Stimulated activated CD8-positive, alpha-beta memory T cell treated with anti-CD3 and anti-CD28 coated beads, Interleukin-15, amount 100 ng/mL, for 1 hour (primary cell): ENCODE measurements at regions not wholly inside any gene's neighbourhood (a gene's known extent, or its start where the extent isn't known, plus 50 kb on each side); places are given as distances from the start of the nearest gene placed in this dataset.

Experiments
- DNase-seq: peaks from one replicate; pipeline ENCODE4 v3.0.0-alpha.2; 2020; ENCODE audit warnings: low read depth

DNA sequence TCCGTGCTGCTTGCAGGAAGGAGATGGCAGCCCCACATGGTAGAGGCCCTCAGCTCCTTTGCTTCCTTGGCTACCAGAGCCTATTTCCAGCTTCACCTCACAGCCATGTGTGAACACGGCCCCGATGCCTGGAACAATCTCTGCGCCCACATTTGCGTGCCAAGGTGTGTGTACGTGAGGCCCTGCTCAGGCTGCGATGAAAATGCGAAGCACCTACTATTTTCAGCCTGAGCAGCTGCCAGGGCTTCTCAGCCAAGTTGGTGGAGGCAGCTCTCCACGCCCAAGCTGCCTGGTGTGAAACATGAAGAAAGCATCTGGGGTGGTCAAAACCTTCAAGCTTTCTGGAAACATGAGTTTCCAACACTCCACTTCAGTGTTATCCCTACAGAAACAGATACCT lies 177.8 kb upstream of the EGLN3 start:
- DNase-seq: no peak

DNA sequence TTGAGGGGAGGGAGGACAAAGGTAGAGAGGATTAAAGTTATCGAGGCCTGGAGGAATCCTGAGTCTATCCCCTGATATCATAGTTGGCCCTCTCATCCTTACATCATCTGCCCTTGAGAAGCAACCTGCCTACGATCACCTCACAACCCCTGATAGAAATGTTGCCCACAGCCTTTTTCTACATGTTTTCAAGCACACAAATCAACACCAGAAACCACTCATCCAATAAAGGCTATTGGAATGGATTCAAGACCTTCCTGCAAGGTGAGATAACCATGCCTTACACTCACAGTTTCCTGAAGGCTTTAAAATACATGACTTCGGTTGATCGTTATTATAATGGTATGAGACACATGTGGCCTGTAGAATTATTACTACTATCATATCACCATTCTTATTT lies 175.7 kb upstream of the EGLN3 start:
- no peak for DNase-seq

DNA sequence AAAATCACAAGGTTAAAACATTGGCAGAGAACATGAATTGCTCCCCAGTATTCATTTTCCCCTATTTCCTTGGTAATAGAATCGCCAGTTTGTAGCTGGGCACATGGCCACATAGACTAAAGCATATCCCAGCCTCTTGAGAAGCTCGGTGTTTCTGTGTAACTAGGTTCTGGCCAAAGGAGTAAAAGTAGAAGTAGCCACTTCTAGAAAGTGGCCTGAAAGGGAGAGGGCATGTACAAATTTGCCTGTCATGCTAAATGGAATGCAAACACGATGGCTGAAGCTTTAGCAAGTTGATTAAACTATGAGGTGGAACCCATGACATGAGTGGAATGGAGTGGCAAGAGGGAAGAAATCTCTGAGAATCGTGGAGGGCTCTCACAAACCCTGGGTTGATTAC lies 173.7 kb upstream of the EGLN3 start:
- DNase-seq: no peak

DNA sequence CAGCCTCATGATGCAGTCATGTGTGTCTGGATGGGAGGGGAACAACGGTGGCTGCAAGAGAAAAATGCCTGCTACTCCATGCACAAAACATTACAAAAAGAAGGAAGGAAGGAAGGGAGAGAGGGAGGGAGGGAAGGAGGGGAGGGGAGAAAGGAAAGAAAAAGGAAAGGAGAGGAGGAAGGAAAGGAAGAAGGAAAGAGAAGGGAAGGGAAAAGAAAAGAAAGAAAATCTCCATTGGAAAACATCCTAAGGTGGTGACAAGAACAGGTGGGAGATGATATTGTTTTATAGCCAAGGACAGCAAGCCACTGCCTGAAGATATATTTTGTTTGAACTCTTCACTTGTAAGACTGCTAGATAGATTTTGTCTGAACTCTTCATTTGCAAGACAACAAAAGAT lies 171.8 kb upstream of the EGLN3 start:
- DNase-seq: no peak

DNA sequence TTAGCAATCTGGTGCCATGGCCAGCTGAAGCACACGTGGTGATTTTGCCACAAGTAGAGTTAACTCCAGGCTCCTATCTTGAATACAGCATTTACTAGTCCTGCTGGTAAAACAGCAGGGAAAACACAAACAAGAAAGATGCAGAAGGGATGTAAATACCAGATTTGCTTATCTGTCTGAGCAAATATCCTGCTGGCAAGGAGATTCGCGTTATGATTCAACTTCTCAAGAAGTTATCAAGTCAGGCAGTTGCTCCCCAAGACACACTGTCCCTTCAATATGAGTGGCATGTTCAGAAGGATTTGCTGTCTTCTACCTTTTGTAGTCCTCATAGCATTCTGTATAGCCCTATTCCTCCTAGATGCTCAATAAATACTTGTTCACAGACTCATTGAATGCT lies 171.2 kb upstream of the EGLN3 start:
- DNase-seq: no peak

DNA sequence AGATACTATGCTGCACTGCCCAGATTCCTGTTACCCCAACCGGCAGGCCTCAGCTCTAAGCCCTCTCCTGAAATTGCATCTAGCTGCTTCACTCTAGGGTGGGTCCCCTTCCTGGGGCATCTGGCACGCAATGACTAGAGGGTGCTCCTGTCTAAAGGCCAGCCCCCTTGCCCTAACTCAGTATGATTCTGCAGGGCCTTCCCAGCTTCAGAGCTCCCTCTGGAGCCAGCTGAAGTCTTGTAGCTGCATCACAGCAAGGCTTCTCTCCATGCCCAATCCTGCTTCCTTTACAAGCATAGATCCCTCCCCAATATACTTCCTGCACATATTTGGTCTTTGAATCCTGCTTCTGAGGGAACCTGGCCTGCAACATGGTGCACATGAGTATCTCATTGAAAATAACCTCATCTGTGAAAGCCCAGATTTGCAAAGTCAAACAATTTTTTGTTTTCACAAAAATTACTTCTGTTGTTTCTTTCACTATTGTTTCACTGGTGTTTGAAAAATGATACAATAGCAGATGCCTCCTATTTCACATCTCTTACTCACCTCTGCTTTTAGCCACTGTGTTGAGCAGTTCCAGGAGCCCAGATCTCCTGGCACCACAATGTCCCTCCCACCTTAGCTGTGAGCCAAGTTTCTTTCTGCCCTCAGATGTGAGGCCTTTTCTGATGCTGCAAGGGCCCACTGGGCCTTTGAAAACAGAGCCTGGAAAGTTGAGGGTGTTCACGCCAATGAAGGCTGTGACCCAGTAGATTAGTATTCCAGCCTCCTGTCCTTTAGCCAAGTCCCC lies 169.5 kb upstream of the EGLN3 start:
- no peak for DNase-seq

DNA sequence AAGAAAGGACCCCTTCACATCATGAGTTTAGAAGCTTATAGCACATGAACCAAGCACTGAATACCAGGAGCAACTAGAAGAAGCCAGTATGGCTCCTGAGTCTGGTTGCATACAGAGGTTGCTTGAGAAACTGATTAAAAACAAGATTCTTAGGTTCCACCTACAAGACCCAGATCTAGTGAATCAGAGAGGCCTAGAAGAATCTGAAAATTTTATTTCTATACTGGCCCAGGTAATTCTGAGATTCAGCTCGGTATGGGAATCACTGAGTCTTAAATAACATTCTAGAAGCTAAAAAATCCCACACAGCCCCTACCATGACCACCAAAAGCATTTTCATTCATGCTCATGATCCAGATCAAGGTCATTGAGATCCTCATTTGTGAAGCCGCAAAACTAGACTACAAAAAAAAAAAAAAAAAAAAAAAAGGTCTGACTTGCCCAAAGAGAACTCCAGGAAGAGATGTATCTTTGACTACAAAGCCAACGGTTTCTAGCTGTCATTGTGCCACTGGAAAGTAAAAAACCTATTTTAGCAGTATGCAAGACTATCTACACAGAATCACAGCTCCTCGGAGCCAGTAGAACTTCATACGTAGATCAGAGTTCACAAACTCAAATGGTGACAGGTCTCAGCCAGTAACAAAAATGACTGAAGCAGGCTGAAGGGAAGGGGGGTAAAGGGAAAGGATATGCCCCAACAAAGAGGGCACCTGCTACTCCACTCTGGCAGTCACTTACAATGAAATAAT lies 168.4 kb upstream of the EGLN3 start:
- DNase-seq: no peak

DNA sequence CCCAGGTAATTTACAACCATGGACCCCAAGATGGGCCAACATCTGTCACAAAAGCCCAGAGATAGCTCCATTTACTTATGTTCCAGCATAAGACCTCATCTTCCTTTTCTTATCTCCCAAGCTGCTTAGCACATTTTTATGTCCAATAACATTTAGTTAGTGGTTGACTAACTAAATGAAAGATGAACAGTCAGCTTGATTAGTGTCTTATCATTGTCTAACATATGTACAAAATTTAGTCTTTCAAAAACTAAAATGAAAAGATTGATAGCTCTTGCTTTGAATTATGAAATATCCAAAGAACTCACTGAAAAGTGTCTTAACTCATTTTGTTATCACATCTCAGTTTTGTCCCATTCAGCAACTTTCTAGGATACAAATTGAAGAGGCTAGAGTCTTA lies 163.1 kb upstream of the EGLN3 start:
- no peak for DNase-seq

DNA sequence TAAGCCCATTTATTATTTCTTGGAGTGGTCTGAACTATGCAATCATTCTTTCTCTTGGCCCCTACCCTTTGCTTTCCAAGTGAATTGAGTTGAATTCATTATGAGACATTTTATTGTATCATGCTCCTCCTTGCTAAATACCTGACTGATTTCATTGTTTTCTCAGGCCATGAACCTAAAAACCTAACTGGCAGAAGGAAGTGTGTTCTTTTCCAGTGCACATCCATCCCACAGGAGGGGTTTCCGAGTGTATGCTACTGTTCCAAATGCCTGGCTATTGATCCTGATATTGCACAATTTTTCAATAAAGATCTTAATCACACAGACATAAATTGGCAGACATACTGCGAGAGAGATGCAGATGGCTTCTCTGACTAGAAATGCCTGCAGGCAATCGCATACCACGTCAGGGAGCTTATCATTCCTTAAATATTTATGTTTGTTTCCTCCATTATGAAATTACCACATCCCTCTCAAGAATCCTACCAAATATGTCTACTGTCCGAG lies 162.2 kb upstream of the EGLN3 start:
- DNase-seq: no peak

DNA sequence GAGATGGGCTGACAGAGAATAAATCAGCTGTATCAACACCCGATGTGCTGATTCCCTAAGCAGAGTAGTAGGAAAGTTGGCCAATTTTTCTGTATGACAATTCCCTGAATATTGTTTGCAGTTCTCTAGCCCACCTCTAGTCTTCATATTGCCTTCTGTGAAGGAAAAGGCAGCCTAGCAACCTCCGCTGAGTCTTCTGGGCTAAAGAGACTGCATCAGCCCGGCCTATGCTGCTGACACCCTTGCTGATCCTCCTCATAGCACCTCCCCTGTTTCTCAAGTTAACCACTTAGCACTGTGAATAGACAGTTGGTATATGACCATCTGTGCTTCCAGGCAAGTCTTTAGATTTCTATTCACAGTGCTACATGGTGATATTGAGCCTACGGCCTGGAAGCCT lies 161.1 kb upstream of the EGLN3 start:
- DNase-seq: no peak

DNA sequence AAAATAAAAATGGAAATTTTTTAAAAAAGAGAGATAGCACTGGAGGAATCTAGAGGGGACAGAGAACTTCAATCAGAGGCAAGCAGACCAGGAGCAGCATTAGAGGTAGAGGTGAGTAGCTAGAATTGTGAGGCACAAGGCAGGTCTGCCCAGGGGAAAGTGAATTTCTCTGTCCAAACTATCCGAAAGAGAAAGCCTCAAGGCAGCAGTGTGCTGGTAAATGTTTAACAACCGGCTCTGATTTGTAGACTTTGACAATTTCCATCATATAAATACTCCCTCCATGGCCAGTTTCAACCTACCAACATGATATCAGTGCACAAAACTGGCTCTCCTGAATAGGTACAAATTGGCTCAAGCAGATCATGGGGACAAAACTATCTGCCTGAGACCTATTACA lies 160.6 kb upstream of the EGLN3 start:
- DNase-seq: no peak

DNA sequence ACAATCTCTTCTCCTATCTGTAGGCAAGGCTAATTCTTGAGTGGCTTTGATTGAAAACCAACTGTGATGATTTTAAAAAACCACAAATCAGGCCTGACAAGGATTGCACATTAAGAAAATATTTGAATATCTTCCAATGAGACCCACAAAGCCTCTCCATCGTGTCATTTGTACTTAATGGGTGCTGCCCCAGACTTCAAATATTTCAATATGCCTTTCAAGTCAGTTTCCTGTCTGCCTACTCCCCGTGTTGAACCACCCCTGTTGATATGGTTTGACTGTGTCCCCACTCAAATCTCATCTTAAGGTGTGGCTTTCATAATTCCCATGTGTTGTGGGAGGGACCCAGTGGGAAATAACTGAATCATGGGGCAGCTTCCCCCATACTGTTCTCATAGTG lies 159.7 kb upstream of the EGLN3 start:
- no peak for DNase-seq

DNA sequence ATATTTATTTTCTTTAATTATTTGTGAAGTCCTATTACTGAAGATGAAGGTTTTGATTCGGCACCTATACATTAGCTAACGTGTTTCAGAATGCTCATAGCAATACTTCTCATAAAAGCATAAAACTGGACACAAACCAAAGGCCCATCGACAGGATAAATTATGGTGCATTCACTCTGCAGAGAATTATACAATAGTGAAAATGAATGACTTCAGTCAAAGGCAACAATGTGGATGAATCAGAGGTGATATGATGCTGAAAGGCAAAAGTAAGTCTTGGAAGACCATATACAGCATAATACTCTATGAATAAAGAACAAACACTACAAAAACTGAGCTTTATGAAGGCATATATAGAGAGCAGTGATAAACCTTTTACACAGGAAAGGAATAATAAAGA lies 156.6 kb upstream of the EGLN3 start:
- DNase-seq: no peak

DNA sequence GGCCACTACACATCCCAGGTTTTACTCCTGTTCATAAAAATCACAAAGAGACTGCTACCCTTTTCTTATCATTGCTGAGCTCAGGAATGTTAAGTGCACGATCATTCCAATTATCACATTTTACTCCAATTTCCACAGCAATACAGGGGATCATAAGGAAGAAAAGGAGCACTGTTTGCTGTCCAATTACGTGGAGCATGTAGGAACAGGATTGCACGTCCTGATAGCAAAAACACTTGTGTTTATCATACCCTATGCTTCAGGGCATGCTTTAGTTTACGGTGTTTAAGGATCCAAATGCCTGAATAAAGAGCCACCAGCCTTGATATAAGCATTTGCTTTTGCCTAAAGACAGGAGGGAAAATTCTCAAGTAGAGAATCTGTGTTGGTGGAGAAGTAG lies 155.4 kb upstream of the EGLN3 start:
- no peak for DNase-seq

DNA sequence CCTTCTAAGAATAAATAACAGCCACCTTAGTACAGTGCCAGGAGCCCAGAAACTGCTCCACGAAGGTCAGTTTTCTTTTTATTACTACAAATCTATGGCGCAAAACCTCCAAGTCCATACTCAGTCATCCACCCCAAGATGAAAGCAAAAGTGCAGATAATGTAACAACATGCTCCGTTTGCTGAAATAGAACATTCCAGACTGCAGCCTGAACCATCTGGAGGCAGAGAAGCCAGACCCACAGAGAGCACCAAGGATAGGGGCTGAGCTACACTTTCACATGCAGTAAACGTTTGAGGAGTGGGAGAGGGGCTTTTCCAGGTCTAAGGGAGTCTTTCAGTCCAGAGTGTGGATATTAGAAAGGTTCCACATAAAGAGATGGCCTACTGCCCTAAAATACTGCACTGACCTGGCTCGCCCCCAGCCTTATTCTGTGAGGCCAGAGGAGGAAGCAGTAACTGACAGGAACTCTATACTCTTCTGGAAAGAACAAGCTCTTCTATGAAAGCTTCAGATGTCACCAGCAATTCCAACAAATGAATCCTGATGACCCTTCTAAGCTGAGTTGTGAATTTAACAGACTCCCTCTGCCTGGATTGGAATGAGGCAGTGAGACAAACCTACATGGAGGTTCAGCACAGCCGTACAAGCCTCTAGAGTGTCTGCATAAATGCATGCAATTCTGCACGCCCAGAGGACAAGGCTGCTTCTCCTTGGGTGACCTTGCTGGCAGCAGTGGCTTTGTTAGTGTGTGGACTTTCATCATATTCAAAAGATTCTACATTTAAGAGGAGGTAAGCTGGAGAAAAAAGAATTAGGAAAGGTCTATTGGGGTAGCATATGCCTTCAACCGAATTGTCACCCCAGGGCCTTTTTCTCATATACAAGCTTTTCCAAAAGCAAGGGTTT lies 153.9 kb upstream of the EGLN3 start:
- DNase-seq: no peak

DNA sequence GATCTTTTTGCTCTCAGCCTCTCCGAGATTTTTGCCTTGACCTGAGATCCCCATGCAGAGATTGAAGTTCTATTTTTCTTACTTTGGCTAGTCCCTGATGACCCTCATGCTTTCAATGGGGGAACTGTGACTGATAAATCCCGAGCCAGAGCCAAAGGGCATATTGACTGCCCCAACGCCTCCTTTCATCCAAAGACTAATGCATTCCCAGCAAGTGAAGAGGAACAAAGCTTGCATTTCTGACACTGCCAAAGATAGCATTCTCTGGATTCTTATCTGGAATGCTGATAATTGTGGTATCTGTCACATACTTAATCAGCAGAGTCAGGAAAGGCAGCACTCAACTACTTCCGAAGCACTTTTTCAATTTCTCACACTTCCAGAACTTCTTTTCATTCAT lies 152.3 kb upstream of the EGLN3 start:
- no peak for DNase-seq

DNA sequence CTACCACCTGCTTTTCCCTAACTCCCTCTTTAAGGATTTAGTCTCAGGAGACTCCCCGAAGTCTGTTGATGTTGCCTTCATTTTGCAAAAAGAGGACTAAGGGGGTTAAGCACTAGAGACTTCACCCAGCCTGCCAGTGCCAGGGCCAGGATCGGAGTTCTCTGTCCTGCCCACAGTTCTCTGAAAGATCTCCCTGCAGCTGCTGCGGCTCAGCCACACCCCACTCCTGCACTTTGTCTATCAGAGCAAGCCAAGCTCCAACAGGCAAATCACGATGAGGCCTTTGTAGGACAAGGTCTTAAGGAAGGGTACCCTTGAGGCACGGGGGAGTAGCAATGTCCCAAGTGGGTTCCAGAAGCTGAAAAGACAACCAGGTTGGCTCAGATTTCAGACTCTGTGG lies 148.8 kb upstream of the EGLN3 start:
- no peak for DNase-seq

DNA sequence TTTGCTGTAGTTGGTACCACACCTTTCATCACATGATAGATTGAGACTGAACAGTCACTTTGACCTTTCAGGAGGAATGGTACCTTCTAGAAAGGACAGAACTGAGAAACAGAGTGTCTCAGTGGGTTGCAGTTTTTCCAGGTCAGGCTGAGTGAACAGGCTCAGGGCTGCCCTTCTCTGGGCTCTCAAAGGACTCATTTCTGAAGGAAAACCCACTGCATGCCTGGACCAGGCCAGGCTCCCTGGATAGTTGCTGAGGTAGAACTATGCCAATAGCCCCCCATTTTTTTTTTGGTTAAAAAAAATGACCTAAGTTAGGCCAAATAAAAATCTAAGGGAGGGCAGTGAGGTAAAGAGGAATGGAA lies 148.1 kb upstream of the EGLN3 start:
- DNase-seq: no peak

DNA sequence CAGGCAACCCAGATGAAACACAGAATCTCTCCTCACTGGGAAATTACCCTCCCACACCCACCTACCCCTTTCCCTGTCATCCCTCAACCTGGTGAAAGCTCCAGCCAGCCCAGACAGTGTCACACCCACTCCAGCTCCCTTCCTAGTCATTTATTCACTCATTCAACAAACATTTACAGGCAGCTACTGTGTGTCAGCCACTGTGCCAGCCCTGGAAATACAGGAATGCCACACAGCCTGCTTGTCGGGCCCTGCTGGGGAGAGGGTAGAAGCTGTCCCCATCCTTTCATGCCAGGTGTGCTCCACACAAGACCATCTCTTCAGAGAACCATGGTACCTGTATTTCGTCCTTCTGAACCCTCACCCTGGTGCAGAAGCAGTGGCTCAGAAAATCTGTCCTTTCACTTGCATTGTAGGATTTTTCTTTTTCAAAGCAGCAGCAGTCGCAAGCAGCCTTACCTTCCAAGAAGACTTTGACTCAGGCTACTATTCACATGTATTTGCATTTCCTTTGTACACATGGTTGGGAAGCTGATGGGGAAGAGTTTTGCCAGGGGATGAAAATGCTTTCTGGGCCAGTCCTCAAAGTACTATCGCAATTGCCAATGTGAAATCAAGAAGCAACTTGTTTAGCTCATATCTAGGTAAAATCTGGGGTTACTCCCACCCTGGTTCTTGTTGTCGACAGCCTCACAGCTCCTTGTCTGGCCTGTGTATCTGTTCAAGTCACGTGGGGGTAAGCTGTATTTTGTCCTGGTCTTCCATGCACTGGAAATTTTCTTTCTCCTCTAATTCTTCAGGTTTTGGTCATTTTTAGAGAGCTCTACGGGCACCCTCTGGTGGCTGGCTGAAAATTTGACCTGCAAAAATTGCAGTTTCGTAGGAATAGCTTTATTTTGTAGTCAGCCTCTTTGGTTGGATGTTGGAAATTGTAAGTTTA lies 147.4 kb upstream of the EGLN3 start:
- no peak for DNase-seq

DNA sequence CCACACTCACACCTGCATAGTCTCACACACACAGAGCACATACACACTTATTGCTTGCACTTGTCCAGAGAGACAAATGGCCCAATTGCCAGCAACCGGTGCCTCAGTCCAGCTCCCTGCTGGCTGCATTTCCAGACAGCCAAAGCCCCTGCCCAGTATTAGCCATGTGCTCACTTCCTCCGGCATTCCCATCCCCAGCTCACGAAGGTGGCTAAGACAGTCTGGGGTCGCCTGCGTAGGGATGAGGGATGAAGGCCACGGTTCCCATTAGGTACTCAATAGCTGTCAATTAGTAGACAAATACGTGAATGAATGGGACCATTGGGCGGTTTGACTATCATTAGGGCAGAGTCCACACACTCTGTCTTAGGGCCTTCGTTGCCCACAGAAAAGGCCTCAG lies 146.8 kb upstream of the EGLN3 start:
- no peak for DNase-seq

DNA sequence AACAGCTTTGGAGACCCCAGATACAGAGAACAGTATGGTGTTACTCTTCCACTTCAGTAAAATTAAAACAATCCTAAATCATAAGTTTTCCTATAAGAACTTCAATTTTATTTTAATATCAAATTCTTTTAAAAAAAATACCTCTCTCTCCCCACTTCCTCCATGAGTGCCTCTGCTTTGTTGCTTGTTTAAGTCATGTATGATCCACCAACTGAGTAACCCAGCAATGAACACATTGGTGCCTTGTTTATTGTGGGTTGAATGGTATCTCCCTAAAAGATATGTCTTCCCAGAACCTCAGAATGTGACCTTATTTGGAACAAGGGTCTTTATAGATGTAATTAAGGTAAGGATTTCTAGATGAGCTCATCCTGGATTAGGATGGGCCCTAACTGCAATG lies 143.5 kb upstream of the EGLN3 start:
- DNase-seq: no peak

DNA sequence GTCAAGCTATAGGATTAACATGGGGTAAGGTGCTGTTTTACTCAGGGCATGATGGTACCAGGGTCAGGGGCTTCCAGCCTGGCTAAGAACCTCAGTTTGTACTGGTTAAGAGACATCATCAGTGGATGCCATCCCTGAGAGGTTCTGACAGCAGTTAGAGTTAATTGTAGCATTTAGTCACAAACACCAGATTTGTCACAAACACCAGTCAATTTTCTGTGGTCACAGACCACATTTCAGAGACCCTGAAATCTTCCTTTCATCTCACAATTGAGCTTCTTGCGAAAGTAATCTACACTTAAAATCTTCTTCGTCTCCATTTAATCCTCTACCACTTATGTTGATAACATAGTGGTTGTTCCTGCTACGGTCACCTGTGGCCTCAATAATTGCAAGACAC lies 143.0 kb upstream of the EGLN3 start:
- no peak for DNase-seq
